HG02870 (cell line): ENCODE measurements at regions not wholly inside any gene's neighbourhood (a gene's known extent, or its start where the extent isn't known, plus 50 kb on each side); places are given as distances from the start of the nearest gene placed in this dataset.
"Not testable (repeated sequence)": the region's sequence is repeated elsewhere in the genome, so short reads cannot be mapped to it uniquely, and the experiment has no call there.

ENCODE experiments used
- ATAC-seq: cut with Tn5 transposase; IDR thresholded peaks from one replicate; pipeline ENCODE4 v1.9.1; 2021; ENCODE audit warnings: mild to moderate bottlenecking, moderate library complexity; ENCODE audit not compliant: unreplicated experiment

DNA sequence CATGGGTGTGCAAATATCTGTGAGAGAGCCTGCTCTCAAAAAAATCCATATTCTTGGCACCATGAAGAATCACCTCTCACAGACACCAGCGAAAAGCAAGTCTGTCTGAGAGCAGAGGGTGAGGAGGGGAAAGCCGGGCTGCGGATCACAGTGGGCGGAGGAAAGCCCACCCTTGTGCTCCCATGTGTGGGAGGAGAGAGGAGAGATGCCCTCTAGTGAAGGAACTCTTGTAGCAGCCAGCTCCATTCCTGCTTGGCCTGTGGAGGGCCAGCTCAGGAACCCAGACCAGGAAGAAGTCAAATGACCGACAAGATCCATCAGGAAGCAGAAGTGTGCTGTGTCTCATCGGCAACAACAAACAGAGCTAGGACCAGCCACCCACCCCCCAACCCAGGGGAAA lies 321.7 kb upstream of the PLGLB1 start:
- ATAC-seq: not testable (repeated sequence)

DNA sequence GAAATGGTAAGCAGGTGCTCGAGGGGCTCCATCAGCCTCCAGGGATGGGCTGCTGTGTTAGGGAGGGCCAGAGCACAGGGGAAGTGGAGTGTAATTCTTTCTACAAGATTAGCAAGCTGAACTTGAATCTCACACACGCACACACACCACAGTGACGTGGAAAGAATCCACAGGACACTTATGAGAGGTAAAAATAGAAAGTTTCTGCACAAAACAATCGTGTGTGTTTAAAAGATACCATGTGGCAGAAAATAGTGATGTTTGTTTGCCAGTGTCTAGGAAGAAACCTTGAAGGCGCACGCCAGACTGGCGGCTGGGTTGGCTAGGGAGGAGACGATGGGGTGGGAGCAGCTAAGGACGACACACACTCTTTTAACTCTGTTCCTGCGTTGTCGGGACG lies 323.6 kb upstream of the PLGLB1 start:
- ATAC-seq: not testable (repeated sequence)

DNA sequence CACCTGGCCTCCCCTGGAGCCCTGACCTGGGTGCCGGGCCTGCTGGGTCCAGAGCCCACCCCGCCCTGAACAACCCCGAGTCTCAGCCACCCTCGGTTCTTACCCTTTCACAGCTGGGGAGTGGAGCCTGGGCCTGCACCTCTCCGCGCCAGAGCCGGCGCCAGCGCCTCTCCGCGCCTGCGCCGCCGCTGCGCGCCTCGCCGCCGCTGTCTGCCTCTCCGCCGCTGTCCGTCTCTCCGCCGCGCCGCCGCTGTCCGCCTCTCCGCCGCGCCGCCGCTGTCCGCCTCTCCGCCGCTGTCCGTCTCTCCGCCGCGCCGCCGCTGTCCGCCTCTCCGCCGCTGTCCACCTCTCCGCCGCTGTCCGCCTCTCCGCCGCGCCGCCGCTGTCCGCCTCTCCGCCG lies 326.9 kb upstream of the PLGLB1 start:
- not testable (repeated sequence) for ATAC-seq

DNA sequence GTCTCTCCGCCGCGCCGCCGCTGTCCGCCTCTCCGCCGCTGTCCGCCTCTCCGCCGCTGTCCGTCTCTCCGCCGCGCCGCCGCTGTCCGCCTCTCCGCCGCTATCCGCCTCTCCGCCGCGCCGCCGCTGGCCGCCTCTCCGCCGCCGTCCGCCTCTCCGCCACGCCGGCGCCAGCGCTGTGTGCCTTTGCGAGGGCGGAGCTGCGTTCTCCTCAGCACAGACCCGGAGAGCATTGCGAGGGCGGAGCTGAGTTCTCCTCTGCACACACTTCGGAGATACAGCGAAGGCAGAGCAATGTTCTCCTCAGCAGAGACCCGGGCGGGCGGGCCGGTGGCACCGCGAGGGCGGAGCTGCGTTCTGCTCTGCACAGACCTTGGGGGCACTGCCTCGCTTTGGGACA lies 327.4 kb upstream of the PLGLB1 start:
- not testable (repeated sequence) for ATAC-seq

DNA sequence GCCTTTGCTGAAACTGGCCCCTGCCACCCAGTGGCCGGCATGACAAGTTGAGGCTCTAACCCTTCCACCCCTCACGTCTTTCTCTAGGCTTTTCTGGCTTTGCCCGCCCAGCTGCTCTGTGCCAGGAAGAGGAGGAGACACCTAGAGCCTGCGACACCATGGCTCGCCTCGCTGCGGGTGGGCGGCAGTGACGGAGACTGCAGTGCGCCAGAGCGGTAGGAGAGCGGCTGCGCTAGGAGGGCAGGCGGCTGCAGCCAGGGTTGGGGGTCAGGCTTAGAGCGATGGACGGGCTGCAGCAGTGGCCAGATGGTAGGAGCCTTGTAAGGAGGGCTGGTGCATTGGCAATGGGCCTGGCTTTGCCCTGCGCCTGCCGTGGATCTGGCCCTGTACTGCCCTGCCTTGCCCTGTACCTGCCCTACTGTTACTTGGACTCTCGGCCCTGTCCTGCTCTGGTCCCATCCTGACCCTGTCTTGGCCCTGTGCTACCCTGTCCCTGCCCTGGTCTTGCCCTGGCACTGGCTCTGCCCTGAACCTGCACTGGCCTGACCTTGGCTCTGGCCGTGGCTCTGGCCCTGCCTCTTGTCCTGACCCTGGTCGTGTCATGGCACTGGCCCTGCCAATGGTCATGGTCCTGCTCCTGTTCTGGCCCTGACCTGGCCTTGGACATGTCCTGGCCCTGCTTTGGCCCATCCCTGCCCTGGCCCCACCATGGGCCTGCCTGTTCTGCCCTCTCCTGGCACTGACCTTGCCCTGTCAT lies 330.7 kb upstream of the PLGLB1 start:
- ATAC-seq: not testable (repeated sequence)

DNA sequence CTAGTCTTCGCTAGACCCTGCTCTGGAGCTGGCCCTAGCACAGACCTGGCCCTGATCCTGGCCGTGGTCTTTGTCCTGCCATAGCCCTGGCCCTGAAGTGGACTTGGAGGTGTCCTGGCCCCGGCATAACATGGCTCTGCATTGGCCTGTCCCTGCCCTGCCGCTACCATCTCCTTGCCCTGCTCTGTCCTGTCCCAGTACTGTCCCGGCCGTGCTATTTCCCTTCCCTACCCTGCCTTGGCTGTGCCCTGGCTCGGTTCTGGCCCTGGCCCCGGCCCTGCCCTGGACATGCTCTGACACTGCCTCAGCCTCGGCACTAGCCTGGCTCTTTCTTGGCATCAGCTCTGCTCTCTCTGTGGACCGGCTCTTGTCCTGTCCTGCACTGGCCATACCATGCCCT lies 331.8 kb upstream of the PLGLB1 start:
- not testable (repeated sequence) for ATAC-seq

DNA sequence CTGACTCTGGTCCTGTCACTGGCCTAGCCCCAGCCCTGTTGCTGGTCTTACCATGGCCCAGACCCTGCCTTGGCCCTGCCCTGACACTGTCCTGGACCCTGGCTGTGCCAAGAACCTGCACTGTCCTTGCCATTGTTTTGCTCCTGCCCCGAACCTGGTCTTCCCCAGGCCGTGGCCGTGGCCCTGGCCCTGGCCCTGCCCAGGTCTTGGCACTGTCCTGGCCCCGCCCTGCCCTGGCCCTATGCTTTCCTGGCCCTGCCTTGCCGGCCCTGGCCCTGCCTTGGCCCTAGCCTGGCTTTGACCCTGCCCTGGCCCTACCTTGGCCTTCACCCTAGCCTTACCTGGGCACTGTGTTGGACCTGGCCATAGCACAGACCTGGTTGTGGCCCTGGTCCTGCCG lies 332.5 kb upstream of the PLGLB1 start:
- not testable (repeated sequence) for ATAC-seq

DNA sequence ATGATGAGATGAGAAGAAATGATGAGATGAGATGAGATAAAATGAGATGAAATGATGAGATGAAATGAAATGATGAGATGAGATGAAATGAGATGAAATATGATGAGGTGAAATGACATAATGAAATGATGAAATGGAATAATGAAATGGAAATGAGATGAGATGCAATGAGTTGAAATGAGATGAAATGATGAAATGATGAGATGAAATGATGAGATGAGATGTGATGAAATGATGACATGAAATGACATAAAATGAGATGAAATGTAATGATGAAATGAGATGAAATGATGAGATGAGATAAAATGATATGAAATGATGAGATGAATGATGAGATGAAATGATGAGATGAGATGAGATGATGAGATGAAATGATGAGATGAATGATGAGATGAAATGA lies 338.6 kb upstream of the PLGLB1 start:
- not testable (repeated sequence) for ATAC-seq

DNA sequence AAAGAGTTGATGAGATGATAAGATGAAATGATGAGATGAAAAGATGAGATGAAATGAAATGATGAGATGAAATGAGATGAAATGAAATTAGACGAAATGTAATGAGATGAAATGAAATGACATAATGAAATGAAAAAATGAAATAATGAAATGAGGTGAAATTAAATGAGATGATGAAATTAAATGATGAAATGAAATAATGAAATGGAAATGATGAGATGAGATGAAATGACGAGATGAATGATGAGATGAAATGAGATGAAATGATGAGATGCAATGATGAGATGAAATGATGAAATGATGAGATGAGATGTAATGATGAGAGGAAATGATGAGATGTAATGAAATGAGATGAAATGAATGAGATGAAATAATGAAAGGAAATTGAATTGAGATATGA lies 339.3 kb upstream of the PLGLB1 start:
- not testable (repeated sequence) for ATAC-seq

DNA sequence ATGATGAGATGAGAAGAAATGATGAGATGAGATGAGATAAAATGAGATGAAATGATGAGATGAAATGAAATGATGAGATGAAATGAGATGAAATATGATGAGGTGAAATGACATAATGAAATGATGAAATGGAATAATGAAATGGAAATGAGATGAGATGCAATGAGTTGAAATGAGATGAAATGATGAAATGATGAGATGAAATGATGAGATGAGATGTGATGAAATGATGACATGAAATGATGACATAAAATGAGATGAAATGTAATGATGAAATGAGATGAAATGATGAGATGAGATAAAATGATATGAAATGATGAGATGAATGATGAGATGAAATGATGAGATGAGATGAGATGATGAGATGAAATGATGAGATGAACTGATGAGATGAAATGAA lies 340.2 kb upstream of the PLGLB1 start:
- ATAC-seq: not testable (repeated sequence)

DNA sequence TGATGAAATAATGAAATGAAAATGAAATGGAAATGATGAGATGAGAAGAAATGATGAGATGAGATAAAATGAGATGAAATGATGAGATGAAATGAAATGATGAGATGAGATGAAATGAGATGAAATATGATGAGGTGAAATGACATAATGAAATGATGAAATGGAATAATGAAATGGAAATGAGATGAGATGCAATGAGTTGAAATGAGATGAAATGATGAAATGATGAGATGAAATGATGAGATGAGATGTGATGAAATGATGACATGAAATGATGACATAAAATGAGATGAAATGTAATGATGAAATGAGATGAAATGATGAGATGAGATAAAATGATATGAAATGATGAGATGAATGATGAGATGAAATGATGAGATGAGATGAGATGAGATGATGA lies 342.7 kb upstream of the PLGLB1 start:
- ATAC-seq: not testable (repeated sequence)

DNA sequence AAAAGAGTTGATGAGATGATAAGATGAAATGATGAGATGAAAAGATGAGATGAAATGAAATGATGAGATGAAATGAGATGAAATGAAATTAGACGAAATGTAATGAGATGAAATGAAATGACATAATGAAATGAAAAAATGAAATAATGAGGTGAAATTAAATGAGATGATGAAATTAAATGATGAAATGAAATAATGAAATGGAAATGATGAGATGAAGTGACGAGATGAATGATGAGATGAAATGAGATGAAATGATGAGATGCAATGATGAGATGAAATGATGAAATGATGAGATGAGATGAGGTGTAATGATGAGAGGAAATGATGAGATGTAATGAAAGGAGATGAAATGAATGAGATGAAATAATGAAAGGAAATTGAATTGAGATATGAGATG lies 343.4 kb upstream of the PLGLB1 start:
- not testable (repeated sequence) for ATAC-seq

DNA sequence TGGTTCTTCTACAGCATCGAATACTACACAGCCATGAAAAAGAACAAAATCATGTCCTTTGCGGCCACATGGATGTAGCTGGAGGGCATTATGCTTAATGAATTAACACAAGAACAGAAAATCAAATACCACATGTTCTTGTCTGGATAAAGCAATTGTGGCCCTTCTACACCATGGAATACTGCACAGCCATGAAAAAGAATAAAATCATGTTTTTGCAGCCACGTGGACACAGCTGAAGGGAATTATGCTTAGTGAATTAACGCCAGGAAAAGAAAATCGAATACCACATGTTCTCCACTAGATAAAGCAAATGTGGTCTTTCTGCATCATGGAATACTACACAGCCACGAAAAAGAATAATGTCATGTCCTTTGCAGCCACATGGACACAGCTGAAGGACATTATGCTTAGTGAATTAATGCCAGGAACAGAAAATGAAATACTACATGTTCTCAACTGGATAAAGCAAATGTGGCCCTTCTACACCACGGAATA lies 361.8 kb upstream of the PLGLB2 start:
- not testable (repeated sequence) for ATAC-seq

DNA sequence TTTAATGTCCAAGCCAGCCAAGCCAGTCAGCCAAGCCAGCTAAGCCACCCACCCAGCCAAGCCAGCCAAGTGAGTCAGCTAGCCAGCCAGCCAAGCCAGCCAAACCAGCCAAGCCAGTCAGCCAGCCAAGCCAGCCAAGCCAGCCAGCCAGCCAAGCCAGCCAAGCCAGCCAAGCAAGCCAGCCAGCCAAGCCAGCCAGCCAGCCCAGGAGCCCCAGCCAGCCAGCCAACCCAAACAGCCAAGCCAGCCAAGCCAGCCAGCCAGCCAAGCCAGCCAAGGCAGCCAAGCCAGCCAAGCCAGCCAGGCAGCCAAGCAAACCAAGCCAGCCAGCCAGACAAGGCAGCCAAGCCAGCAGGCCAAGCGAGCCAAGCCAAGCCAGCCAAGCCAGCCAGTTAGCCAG lies 352.1 kb upstream of the PLGLB2 start:
- ATAC-seq: not testable (repeated sequence)

DNA sequence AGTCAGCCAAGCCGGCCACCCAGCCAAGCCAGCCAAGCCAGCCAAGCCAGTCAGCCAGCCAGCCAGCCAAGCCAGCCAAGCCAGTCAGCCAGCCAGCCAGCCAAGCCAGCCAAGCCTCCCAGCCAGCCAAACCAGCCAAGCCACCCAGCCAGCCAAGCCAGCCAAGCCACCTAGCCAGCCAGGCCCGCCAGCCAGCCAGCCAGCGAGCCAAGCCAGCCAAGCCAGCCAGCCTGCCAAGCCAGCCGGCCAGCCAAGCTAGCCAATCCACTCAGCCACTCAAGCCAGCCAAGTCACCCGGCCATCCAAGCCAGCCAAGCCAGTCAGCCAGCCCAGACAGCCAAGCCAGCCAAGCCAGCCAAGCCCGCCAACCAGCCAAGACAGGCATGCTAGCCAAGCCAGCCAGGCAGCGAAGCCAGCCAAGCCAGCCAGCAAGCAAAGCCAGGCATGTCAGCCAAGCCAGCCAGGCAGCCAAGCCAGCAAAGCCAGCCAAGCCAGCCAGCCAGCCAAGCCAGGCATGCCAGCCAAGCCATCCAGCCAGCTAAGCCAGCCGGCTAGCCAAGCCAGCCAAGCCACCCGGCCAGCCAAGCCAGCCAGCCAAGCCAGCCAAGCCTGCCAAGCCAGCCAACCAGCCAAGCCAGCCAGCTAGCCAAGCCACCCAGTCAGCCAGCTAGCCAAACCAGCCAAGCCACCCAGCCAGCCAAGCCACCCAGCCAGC lies 351.2 kb upstream of the PLGLB2 start:
- ATAC-seq: not testable (repeated sequence)

DNA sequence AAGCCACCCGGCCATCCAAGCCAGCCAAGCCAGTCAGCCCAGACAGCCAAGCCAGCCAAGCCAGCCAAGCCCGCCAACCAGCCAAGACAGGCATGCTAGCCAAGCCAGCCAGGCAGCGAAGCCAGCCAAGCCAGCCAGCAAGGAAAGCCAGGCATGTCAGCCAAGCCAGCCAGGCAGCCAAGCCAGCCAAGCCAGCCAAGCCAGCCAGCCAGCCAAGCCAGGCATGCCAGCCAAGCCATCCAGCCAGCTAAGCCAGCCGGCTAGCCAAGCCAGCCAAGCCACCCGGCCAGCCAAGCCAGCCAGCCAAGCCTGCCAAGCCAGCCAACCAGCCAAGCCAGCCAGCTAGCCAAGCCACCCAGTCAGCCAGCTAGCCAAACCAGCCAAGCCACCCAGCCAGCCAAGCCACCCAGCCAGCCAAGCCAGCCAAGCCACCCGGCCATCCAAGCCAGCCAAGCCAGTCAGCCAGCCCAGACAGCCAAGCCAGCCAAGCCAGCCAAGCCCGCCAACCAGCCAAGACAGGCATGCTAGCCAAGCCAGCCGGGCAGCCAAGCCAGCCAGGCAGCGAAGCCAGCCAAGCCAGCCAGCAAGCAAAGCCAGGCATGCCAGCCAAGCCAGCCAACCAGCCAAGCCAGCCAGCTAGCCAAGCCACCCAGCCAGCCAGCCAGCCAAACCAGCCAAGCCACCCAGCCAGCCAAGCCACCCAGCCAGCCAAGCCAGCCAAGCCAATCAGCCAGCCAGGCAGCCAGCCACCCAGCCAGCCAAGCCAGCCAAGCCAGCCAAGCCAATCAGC lies 350.4 kb upstream of the PLGLB2 start:
- not testable (repeated sequence) for ATAC-seq

DNA sequence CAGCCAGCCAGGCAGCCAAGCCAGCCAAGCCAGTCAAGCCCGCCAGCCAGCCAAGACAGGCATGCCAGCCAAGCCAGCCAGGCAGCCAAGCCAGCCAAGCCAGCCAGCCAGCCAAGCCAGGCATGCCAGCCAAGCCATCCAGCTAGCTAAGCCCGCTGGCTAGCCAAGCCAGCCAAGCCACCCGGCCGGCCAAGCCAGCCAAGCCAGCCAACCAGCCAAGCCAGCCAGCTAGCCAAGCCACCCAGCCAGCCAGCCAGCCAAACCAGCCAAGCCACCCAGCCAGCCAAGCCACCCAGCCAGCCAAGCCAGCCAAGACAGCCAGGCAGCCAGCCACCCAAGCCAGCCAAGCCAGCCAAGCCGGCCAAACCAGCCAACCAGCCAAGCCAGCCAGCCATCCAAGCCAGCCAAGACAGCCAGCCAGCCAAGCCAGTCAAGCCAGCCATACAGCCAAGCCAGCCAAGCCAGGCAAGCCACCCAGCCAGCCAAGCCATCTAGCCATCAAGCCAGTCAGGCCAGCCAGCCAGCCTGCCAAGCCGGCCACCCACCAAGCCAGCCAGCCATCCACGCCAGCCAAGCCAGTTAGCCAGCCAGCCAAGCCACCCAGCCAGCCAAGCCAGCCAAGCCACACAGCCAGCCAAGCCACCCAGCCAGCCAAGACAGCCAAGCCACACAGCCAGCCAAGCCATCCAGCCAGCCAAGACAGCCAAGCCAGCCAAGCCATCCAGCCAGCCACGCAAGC lies 349.2 kb upstream of the PLGLB2 start:
- ATAC-seq: not testable (repeated sequence)

DNA sequence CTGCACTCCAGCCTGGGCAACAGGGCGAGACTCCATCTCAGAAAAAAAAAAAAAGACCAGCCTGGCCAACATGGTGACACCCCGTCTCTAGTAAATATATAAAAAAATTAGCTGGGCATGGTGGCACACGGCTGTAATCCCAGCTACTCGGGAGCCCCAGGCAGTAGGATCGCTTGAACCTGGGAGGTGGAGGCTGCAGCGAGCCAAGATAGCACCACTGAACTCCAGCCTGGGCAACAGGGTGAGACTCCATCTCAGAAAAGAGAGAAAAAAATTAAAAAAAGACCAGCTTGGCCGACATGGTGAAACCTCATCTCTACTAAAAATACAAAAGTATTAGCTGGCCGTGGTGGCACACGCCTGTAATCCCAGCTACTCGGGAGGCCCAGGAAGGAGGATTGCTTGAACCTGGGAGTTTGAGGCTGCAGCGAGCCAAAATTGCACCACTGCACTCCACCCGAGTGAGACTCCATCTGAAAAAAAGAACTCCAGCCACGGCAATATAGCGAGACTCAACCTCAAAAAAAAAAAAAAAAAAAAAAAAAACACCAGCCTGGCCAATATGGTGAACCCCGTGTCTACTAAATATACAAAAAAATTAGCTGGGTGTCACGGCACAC lies 346.1 kb upstream of the PLGLB2 start:
- ATAC-seq: no peak

DNA sequence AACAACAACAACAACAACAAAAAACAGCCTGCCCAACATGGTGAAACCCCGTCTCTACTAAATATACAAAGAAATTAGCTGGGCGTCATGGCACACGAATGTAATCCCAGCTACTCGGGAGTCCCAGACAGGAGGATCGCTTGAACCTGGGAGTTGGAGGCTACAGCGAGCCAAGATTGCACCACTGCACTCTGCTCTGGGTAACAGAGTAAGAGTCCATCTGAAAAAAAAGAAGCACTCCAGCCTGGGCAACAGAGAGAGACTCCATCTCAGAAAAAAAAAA lies 344.1 kb upstream of the PLGLB2 start:
- no peak for ATAC-seq
